ENCODE measurements at regions not wholly inside any gene's neighbourhood (a gene's known extent, or its start where the extent isn't known, plus 50 kb on each side); places are given as distances from the start of the nearest gene placed in this dataset.
"Not testable (repeated sequence)": the region's sequence is repeated elsewhere in the genome, so short reads cannot be mapped to it uniquely, and the experiment has no call there.

- no peaks in the 10 kb centered on the region for H3K79me2 ChIP-seq (ENCODE audit: control insufficient read depth, low read length)
- no peak overlapping the region for H3K4me3 ChIP-seq (ENCODE audit: low read length)
- no peaks in the 10 kb centered on the region for H3K27me3 ChIP-seq (ENCODE audit: control insufficient read depth, low read length)
- no peak for TF ChIP-seq EZH2phosphoT487 (IDR thresholded peaks at IDR 0.05; ENCODE audit: borderline replicate concordance, low read length)
- no peak for TF ChIP-seq CTCF (IDR thresholded peaks at IDR 0.05; ENCODE audit: low read depth, low read length, poor library complexity, severe bottlenecking)
- no peak overlapping the region for H3K4me2 ChIP-seq (ENCODE audit: low read length)
- no peaks in the 10 kb centered on the region for H4K20me1 ChIP-seq (ENCODE audit: control insufficient read depth, insufficient read depth, low read depth, low read length)
- no peak overlapping the region for H3K27ac ChIP-seq (ENCODE audit: low read depth, low read length)
- H3K9me3 ChIP-seq (ENCODE audit: control insufficient read depth, insufficient read depth, low read length), result no peaks in the 10 kb centered on the region
- no peaks in the 10 kb centered on the region for H3K9me2 ChIP-seq (replicated peaks; ENCODE audit: control insufficient read depth, low read length)
- no peaks in the 10 kb centered on the region for H3K4me1 ChIP-seq (ENCODE audit: control insufficient read depth, low read length)
- H3F3A ChIP-seq (ENCODE audit: control insufficient read depth, insufficient read depth), result no peaks in the 10 kb centered on the region
- H3K36me3 ChIP-seq (ENCODE audit: control insufficient read depth, low read length), result no peaks in the 10 kb centered on the region
These were observed 613.8 kb downstream of the ZWINT start for GRCh38 chr10:55747244-55747643.

- no peaks in the 10 kb centered on the region for H3K9me3 ChIP-seq (ENCODE audit: control insufficient read depth, insufficient read depth, low read length)
- no peak overlapping the region for H3K4me2 ChIP-seq (ENCODE audit: low read length)
- H4K20me1 ChIP-seq (ENCODE audit: control insufficient read depth, insufficient read depth, low read depth, low read length), result no peaks in the 10 kb centered on the region
- no peak overlapping the region for H3K4me3 ChIP-seq (ENCODE audit: low read length)
- no peaks in the 10 kb centered on the region for H3K9me2 ChIP-seq (replicated peaks; ENCODE audit: control insufficient read depth, low read length)
- TF ChIP-seq CTCF (IDR thresholded peaks at IDR 0.05; ENCODE audit: low read depth, low read length, poor library complexity, severe bottlenecking) (no peak), EZH2phosphoT487 (IDR thresholded peaks at IDR 0.05; ENCODE audit: borderline replicate concordance, low read length) (no peak)
- H3K36me3 ChIP-seq (ENCODE audit: control insufficient read depth, low read length), result no peaks in the 10 kb centered on the region
- no peaks in the 10 kb centered on the region for H3F3A ChIP-seq (ENCODE audit: control insufficient read depth, insufficient read depth)
- H3K27ac ChIP-seq (ENCODE audit: low read depth, low read length), result no peak overlapping the region
- H3K79me2 ChIP-seq (ENCODE audit: control insufficient read depth, low read length), result no peaks in the 10 kb centered on the region
- H3K27me3 ChIP-seq (ENCODE audit: control insufficient read depth, low read length), result no peaks in the 10 kb centered on the region
- no peaks in the 10 kb centered on the region for H3K4me1 ChIP-seq (ENCODE audit: control insufficient read depth, low read length)
These were observed 615.1 kb downstream of the ZWINT start for GRCh38 chr10:55746002-55746401.

- Histone ChIP-seq H3K4me1 (ENCODE audit: control insufficient read depth, low read length) (no peaks in the 10 kb centered on the region), H3K4me2 (ENCODE audit: low read length) (no peak overlapping the region), H3K9me2 (replicated peaks; ENCODE audit: control insufficient read depth, low read length) (no peaks in the 10 kb centered on the region), H4K20me1 (ENCODE audit: control insufficient read depth, insufficient read depth, low read depth, low read length) (no peaks in the 10 kb centered on the region), H3K36me3 (ENCODE audit: control insufficient read depth, low read length) (no peaks in the 10 kb centered on the region), H3F3A (ENCODE audit: control insufficient read depth, insufficient read depth) (no peaks in the 10 kb centered on the region), H3K9me3 (ENCODE audit: control insufficient read depth, insufficient read depth, low read length) (no peaks in the 10 kb centered on the region), H3K27me3 (ENCODE audit: control insufficient read depth, low read length) (no peaks in the 10 kb centered on the region), H3K79me2 (ENCODE audit: control insufficient read depth, low read length) (no peaks in the 10 kb centered on the region), H3K4me3 (ENCODE audit: low read length) (no peak overlapping the region), H3K27ac (ENCODE audit: low read depth, low read length) (no peak overlapping the region)
- no peak for TF ChIP-seq CTCF (IDR thresholded peaks at IDR 0.05; ENCODE audit: low read depth, low read length, poor library complexity, severe bottlenecking)
- no peak for TF ChIP-seq EZH2phosphoT487 (IDR thresholded peaks at IDR 0.05; ENCODE audit: borderline replicate concordance, low read length)
These were observed 618.6 kb downstream of the ZWINT start for GRCh38 chr10:55742487-55742886.

GRCh38 chr10:55740767-55741166, 620.3 kb downstream of the ZWINT start:
- not testable (repeated sequence) for H3K4me3 ChIP-seq (ENCODE audit: low read length); H3K79me2 ChIP-seq (ENCODE audit: control insufficient read depth, low read length); H3K36me3 ChIP-seq (ENCODE audit: control insufficient read depth, low read length); H3K27me3 ChIP-seq (ENCODE audit: control insufficient read depth, low read length); H3K9me2 ChIP-seq (replicated peaks; ENCODE audit: control insufficient read depth, low read length); H4K20me1 ChIP-seq (ENCODE audit: control insufficient read depth, insufficient read depth, low read depth, low read length); H3K4me2 ChIP-seq (ENCODE audit: low read length); H3K9me3 ChIP-seq (ENCODE audit: control insufficient read depth, insufficient read depth, low read length); H3K4me1 ChIP-seq (ENCODE audit: control insufficient read depth, low read length); H3K27ac ChIP-seq (ENCODE audit: low read depth, low read length); H3F3A ChIP-seq (ENCODE audit: control insufficient read depth, insufficient read depth)
- peak; percentile 30 for TF ChIP-seq CTCF (IDR thresholded peaks at IDR 0.05; ENCODE audit: low read depth, low read length, poor library complexity, severe bottlenecking)

All from DOHH2 (cell line).